ENCODE measurements at regions not wholly inside any gene's neighbourhood (a gene's known extent, or its start where the extent isn't known, plus 50 kb on each side); places are given as distances from the start of the nearest gene placed in this dataset.
A peak's percentile ranks its signal among the peaks of the same experiment; 100 is the strongest.

DNA sequence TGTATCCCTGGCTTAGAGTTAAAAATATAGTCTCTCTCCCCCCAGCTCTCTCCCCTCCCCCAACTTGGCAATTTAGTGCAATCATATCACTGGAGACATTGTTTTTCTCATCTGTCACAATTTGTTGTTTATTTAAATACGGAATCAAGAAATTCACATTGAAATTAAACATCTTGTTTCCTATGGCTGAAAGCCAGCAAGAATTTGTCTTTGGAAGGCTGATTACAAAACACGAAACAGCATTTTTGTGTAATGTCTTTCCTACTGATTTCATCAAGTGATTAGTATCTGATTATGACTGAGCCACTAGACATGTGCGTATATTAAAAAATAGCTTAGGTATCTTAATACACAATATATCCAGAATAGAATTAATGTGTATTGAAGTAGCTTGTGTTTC lies 119.7 kb downstream of the LYPLAL1 start:
- TF ChIP-seq ISL1 (CRISPR knock-in tag; IDR thresholded peaks at IDR 0.05): peak; percentile 57
- TF ChIP-seq, protein P1, sequence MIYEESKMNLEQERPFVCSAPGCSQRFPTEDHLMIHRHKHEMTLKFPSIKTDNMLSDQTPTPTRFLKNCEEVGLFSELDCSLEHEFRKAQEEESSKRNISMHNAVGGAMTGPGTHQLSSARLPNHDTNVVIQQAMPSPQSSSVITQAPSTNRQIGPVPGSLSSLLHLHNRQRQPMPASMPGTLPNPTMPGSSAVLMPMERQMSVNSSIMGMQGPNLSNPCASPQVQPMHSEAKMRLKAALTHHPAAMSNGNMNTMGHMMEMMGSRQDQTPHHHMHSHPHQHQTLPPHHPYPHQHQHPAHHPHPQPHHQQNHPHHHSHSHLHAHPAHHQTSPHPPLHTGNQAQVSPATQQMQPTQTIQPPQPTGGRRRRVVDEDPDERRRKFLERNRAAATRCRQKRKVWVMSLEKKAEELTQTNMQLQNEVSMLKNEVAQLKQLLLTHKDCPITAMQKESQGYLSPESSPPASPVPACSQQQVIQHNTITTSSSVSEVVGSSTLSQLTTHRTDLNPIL (CRISPR knock-in tag; IDR thresholded peaks at IDR 0.05; ENCODE audit: low read depth): no peak
- no peak for TF ChIP-seq OSR1 (CRISPR knock-in tag; IDR thresholded peaks at IDR 0.05)
- no peak for TF ChIP-seq TCF4 (CRISPR knock-in tag; IDR thresholded peaks at IDR 0.05; ENCODE audit: borderline replicate concordance)
- no peak for TF ChIP-seq ARNTL (CRISPR knock-in tag; IDR thresholded peaks at IDR 0.05; ENCODE audit: borderline replicate concordance, low read depth)
- ATAC-seq: no peak

DNA sequence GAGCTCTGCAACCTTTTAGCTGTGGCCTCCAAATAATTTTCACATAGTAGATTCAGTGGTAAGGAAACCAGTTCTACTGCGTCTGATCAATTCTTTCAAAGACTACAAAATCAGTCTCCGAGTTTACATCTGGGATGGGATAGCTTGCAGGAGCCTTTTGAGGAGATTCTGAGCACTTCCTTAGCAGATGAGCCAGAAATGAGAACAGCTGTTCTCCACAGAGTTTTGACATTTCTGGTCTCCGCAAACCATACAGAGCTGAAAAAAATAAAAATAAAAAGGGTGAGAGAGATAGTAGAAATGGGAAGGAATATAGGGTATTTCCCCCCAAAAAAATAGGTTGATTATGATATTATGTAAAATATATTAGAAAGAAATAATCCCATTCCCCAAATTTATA lies 119.3 kb downstream of the LYPLAL1 start:
- TF ChIP-seq ARNTL (CRISPR knock-in tag; IDR thresholded peaks at IDR 0.05; ENCODE audit: borderline replicate concordance, low read depth) (no peak), ZFP30 (CRISPR knock-in tag; IDR thresholded peaks at IDR 0.05) (no peak), ESRRG (CRISPR knock-in tag; IDR thresholded peaks at IDR 0.05) (no peak), SNAI2 (CRISPR knock-in tag; IDR thresholded peaks at IDR 0.05) (no peak), ZFP3 (CRISPR knock-in tag; IDR thresholded peaks at IDR 0.05) (no peak), GLIS3 (CRISPR knock-in tag; IDR thresholded peaks at IDR 0.05) (no peak), ZNF565 (CRISPR knock-in tag; conservative IDR thresholded peaks at IDR 0.05; ENCODE audit: low read depth) (no peak), CSDC2 (CRISPR knock-in tag; IDR thresholded peaks at IDR 0.05) (no peak), CSRNP3 (CRISPR knock-in tag; IDR thresholded peaks at IDR 0.05) (no peak), TCF4 (CRISPR knock-in tag; IDR thresholded peaks at IDR 0.05; ENCODE audit: borderline replicate concordance) (no peak)
- TF ChIP-seq, protein P2, sequence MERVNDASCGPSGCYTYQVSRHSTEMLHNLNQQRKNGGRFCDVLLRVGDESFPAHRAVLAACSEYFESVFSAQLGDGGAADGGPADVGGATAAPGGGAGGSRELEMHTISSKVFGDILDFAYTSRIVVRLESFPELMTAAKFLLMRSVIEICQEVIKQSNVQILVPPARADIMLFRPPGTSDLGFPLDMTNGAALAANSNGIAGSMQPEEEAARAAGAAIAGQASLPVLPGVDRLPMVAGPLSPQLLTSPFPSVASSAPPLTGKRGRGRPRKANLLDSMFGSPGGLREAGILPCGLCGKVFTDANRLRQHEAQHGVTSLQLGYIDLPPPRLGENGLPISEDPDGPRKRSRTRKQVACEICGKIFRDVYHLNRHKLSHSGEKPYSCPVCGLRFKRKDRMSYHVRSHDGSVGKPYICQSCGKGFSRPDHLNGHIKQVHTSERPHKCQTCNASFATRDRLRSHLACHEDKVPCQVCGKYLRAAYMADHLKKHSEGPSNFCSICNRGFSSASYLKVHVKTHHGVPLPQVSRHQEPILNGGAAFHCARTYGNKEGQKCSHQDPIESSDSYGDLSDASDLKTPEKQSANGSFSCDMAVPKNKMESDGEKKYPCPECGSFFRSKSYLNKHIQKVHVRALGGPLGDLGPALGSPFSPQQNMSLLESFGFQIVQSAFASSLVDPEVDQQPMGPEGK (CRISPR knock-in tag; IDR thresholded peaks at IDR 0.05; ENCODE audit: borderline replicate concordance): no peak
- TF ChIP-seq, protein P3, sequence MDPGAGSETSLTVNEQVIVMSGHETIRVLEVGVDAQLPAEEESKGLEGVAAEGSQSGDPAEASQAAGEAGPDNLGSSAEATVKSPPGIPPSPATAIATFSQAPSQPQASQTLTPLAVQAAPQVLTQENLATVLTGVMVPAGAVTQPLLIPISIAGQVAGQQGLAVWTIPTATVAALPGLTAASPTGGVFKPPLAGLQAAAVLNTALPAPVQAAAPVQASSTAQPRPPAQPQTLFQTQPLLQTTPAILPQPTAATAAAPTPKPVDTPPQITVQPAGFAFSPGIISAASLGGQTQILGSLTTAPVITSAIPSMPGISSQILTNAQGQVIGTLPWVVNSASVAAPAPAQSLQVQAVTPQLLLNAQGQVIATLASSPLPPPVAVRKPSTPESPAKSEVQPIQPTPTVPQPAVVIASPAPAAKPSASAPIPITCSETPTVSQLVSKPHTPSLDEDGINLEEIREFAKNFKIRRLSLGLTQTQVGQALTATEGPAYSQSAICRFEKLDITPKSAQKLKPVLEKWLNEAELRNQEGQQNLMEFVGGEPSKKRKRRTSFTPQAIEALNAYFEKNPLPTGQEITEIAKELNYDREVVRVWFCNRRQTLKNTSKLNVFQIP (CRISPR knock-in tag; IDR thresholded peaks at IDR 0.05; ENCODE audit: borderline replicate concordance, low read depth): no peak
- TF ChIP-seq, protein P4, sequence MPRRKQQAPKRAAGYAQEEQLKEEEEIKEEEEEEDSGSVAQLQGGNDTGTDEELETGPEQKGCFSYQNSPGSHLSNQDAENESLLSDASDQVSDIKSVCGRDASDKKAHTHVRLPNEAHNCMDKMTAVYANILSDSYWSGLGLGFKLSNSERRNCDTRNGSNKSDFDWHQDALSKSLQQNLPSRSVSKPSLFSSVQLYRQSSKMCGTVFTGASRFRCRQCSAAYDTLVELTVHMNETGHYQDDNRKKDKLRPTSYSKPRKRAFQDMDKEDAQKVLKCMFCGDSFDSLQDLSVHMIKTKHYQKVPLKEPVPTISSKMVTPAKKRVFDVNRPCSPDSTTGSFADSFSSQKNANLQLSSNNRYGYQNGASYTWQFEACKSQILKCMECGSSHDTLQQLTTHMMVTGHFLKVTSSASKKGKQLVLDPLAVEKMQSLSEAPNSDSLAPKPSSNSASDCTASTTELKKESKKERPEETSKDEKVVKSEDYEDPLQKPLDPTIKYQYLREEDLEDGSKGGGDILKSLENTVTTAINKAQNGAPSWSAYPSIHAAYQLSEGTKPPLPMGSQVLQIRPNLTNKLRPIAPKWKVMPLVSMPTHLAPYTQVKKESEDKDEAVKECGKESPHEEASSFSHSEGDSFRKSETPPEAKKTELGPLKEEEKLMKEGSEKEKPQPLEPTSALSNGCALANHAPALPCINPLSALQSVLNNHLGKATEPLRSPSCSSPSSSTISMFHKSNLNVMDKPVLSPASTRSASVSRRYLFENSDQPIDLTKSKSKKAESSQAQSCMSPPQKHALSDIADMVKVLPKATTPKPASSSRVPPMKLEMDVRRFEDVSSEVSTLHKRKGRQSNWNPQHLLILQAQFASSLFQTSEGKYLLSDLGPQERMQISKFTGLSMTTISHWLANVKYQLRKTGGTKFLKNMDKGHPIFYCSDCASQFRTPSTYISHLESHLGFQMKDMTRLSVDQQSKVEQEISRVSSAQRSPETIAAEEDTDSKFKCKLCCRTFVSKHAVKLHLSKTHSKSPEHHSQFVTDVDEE (CRISPR knock-in tag; IDR thresholded peaks at IDR 0.05): no peak
- no peak for ATAC-seq

DNA sequence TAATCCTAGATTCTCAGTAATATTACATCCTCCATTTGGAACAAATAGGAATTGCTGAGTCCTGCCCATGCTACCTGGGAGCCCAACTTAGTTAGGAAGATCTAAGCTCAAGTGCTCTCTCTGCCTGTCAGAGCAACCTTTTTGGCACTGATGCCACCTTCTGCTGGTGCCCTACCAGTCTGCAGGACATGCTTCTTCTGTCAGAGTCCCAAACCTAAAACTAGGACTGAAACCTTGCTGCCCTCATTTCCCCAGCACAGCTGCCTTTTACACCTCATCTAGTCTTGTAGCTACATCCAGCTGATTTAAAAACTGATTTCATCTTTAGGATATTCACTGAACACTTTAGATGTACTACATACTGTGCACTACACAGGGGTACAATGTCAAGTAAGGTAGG lies 118.7 kb downstream of the LYPLAL1 start:
- TF ChIP-seq ZNF70 (CRISPR knock-in tag; IDR thresholded peaks at IDR 0.05) (no peak), CSRNP3 (CRISPR knock-in tag; IDR thresholded peaks at IDR 0.05) (no peak), TCF4 (CRISPR knock-in tag; IDR thresholded peaks at IDR 0.05; ENCODE audit: borderline replicate concordance) (no peak), GLIS3 (CRISPR knock-in tag; IDR thresholded peaks at IDR 0.05) (no peak), BACH2 (CRISPR knock-in tag; IDR thresholded peaks at IDR 0.05; ENCODE audit: borderline replicate concordance) (no peak), ZNF8 (CRISPR knock-in tag; IDR thresholded peaks at IDR 0.05) (no peak), PPARA (CRISPR knock-in tag; IDR thresholded peaks at IDR 0.05; ENCODE audit: borderline replicate concordance) (no peak), TOX (CRISPR knock-in tag; IDR thresholded peaks at IDR 0.05; ENCODE audit: borderline replicate concordance) (no peak), SNAI2 (CRISPR knock-in tag; IDR thresholded peaks at IDR 0.05) (no peak)
- TF ChIP-seq, protein P3 (CRISPR knock-in tag; IDR thresholded peaks at IDR 0.05; ENCODE audit: borderline replicate concordance, low read depth): no peak
- TF ChIP-seq, protein P1 (CRISPR knock-in tag; IDR thresholded peaks at IDR 0.05; ENCODE audit: low read depth): no peak
- TF ChIP-seq, protein P2 (CRISPR knock-in tag; IDR thresholded peaks at IDR 0.05; ENCODE audit: borderline replicate concordance): no peak
- no peak for ATAC-seq
